HG03565 (cell line): ENCODE measurements at regions not wholly inside any gene's neighbourhood (a gene's known extent, or its start where the extent isn't known, plus 50 kb on each side); places are given as distances from the start of the nearest gene placed in this dataset.
A peak's percentile ranks its signal among the peaks of the same experiment; 100 is the strongest.
"Not testable (repeated sequence)": the region's sequence is repeated elsewhere in the genome, so short reads cannot be mapped to it uniquely, and the experiment has no call there.

Source experiments
- ATAC-seq: cut with Tn5 transposase; IDR thresholded peaks from one replicate; pipeline ENCODE4 v1.9.1; 2021; ENCODE audit warnings: mild to moderate bottlenecking, moderate library complexity; ENCODE audit not compliant: unreplicated experiment

GRCh38 chr4:75287738-75288517 is 226.3 kb downstream of the RCHY1 start:
- ATAC-seq = no peak

GRCh38 chr4:75285837-75286236 is 228.4 kb downstream of the RCHY1 start:
- no peak for ATAC-seq

GRCh38 chr4:75284831-75285230 is 229.4 kb downstream of the RCHY1 start:
- no peak for ATAC-seq

DNA sequence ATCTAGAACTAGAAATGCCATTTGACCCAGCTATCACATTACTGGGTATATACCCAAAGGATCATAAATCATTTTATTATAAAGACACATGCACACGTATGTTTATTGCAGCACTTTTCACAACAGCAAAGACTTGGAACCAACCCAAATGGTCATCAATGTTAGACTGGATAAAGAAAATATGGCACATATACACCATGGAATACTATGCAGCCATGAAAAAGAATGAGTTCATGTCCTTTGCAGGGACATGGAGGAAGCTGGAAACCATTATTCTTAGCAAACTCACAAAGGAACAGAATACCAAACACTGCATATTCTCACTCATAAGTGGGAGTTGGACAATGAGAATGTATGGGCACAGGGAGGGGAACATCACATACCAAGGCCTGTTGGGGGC is 233.7 kb downstream of the RCHY1 start:
- ATAC-seq = not testable (repeated sequence)

DNA sequence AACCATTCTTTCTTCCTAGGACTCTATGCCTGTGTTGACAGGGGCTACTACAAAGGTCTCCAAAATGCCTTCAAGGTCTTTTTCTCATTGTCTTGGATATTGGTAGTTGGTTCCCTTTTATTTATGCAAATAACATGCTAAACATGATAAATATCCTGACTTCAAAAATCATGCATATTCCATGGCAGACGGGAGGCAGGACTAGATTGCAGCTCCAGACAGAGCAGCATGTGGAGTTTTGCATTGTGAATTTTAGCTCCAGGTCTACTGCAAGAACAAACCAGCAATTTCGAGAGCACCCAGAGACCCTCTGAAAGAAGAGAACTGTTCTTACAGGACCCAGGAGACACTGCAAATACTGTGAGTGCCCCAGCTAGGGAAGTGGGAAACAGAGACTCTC is 254.9 kb downstream of the RCHY1 start:
- no peak for ATAC-seq

DNA sequence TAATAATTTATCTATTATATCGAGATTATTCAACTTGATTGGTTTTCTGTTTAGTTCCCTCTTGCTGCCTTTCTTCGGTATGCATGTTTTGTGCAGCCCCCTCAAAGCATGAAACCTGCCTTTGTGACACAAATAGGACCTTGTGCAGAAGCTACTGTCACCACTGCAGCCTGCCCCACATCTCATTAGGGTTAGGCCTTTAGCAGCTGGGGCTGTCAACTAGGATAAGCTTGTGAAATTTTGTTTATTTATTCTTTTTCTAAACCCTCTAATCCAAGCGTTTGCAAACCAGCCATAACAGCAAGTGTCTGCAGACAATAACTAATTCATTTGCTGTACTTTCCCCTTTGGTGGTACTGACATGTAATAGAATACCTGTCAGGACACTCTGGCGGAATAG is 258.9 kb downstream of the RCHY1 start:
- ATAC-seq = no peak

GRCh38 chr4:75254745-75255144 is 259.5 kb downstream of the RCHY1 start:
- ATAC-seq = no peak

GRCh38 chr4:75253094-75253493 is 261.1 kb downstream of the RCHY1 start:
- ATAC-seq = not testable (repeated sequence)

- ATAC-seq = peak; percentile 91
Measured at GRCh38 chr4:75251547-75251946, 262.7 kb downstream of the RCHY1 start.

GRCh38 chr4:75249739-75250138 is 264.5 kb downstream of the RCHY1 start:
- ATAC-seq = no peak

GRCh38 chr4:75248770-75249407 is 265.3 kb downstream of the RCHY1 start:
- ATAC-seq = no peak

- ATAC-seq = no peak
Measured at GRCh38 chr4:75244325-75244724, 269.9 kb downstream of the RCHY1 start.

GRCh38 chr4:75243570-75243969 is 270.6 kb downstream of the RCHY1 start:
- ATAC-seq = no peak

DNA sequence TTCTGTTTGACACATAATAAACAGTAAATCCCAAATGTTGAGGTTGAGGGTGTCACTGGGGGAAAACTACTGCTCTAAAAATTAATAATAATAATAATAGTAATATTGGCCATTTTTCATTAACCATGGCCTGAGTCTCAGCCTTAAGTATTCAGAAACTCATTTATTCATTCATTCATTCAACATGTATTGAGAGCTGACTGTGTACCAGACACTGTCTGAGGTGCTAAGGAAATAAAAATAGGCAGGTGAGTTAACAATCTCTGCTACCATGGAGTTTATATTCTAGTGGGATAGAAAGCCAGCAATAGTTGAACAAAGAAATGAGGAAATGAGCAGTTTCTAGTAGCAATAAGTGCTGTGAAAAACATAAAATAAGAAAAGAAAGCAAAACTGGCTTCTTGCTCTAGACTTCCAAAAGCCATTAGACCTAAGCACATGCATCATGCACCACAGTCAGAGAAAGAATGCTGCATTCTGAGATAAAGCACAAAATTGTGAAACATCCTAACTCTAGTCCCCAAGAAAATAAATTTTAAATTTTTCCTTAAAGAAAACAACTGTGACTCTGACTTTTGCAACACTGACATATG is 278.7 kb downstream of the RCHY1 start:
- ATAC-seq = peak; percentile 95

DNA sequence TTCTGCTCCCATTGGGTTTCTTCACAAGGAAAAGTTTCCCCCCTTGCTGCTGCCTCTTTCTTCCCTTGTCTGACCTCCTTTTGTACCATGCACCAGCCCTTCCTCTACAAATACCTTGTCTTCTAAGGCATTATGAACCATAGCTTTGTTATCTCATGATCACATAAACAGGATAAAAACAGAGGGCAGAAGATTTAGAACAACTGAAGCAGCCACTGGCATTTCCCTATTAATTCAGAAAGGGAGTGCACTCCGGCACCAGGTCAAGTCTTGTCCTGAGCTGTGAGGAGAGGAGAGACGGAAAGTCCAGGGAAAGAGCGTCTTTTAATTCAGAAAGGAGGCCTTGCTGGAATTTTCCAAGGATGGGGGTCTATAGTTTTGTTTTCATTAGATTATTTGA is 281.7 kb downstream of the RCHY1 start:
- no peak for ATAC-seq

GRCh38 chr4:75229806-75230570 is 284.2 kb downstream of the RCHY1 start:
- ATAC-seq = peak; percentile 67

DNA sequence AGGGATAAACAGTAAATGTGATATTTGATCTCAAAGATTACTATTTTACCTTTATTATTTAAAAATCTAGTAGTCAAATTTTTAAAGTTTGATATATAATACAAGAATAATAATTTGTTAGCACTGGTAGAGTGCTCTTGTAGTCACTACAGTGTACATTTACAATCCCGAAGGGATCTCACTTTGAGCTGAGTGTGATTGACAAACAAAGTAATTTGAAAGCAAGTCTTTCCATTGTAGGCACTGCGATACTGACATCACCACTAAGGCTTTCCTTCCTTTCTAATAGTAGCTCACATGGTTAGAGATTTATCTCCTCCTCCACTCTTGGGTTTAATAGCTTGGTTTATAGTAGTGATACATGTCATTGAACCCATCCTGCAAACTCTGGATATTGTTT is 280.6 kb downstream of the PARM1 start:
- no peak for ATAC-seq

DNA sequence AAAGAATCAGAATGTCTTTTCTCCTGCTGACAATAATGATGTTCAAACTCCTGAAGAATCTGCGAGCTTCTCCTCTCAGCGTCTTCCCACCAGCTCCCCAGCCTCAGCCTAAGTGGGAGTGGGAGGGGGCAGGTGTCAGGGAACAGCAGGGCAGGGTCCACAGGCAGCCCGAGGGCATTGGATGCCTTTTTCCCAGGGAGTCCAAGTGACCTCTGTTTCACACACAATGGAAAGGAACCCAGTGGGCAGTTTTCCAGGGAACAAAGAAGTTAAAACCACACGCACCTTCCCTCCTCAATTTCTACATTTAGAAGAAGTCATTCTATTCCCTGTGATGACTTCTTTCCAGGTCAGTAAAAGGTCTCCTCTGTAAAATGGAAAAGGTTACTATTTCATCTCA is 278.5 kb downstream of the PARM1 start:
- ATAC-seq = no peak

GRCh38 chr4:75207902-75208301 is 275.0 kb downstream of the PARM1 start:
- ATAC-seq = no peak

GRCh38 chr4:75195111-75195510 is 262.2 kb downstream of the PARM1 start:
- ATAC-seq = no peak

DNA sequence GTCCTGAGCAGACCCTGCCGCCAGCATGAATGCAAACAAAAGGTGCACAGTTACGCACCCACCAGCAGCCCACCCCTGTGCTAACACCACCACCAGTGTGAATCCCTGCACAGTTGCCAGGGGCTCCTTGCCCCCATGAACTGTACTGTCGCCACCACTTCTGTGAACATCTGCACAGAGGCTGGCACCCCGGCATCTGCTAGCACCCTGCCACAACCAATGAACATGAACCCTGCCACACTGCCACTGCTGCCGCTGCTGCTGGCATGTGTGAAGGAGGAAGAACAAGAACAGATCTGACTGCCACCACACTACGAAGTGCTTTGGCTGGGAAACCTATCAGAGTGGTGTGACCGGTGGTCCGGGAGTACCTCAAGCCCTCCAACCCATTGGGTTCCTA is 261.3 kb downstream of the PARM1 start:
- ATAC-seq = no peak
